Mammary epithelial cell (primary cell): ENCODE measurements at regions not wholly inside any gene's neighbourhood (a gene's known extent, or its start where the extent isn't known, plus 50 kb on each side); places are given as distances from the start of the nearest gene placed in this dataset.

Source experiments
- CTCF ChIP-seq, 2 donors: IDR thresholded peaks in 1 of 2; conservative IDR thresholded peaks in 1 of 2; 2 replicates each; pipeline ENCODE4 v1.5.1; 2011 to 2012; ENCODE audit warnings: inconsistent platforms in 2 of 2, low read length in 2 of 2, mild to moderate bottlenecking in 2 of 2, control low read depth in 1 of 2, low read depth in 1 of 2; ENCODE audit not compliant: insufficient read depth in 1 of 2; ENCODE audit errors: extremely low read depth in 1 of 2
- EZH2 ChIP-seq: IDR thresholded peaks from 2 replicates; pipeline ENCODE4 v1.6.1; 2012; ENCODE audit warnings: low read length, inconsistent platforms, borderline replicate concordance

- TF ChIP-seq CTCF (conservative IDR thresholded peaks at IDR 0.05 in 1 of 2, IDR thresholded peaks at IDR 0.05 in 1 of 2; ENCODE audit: extremely low read depth in 1 of 2, insufficient read depth in 1 of 2, low read depth in 1 of 2, low read length in 2 of 2) (no peak), EZH2 (no peak)
Measured at GRCh38 chr10:56090914-56091540, 270.0 kb downstream of the ZWINT start.
